Left renal pelvis (tissue), 4 donors: ENCODE measurements at regions not wholly inside any gene's neighbourhood (a gene's known extent, or its start where the extent isn't known, plus 50 kb on each side); places are given as distances from the start of the nearest gene placed in this dataset.

Source experiments
- DNase-seq, 4 donors: peaks; one replicate each; pipeline ENCODE4 v3.0.0-alpha.2; 2013; ENCODE audit warnings: low read depth in 4 of 4, low spot score in 3 of 4

GRCh38 chr20:56060486-56060885 lies 55.2 kb upstream of the CBLN4 start:
- DNase-seq = no peak

- no peak for DNase-seq
Observed at GRCh38 chr20:56069016-56069415, 63.7 kb upstream of the CBLN4 start.

- no peak for DNase-seq
Observed at GRCh38 chr20:56072165-56072564, 66.8 kb upstream of the CBLN4 start.

GRCh38 chr20:56088375-56088774 lies 83.1 kb upstream of the CBLN4 start:
- no peak for DNase-seq

GRCh38 chr20:56091628-56092234 lies 86.4 kb upstream of the CBLN4 start:
- no peak for DNase-seq

GRCh38 chr20:56094228-56094627 lies 88.9 kb upstream of the CBLN4 start:
- DNase-seq = no peak

- no peak for DNase-seq
Observed at GRCh38 chr20:56098981-56099500, 93.7 kb upstream of the CBLN4 start.

- no peak for DNase-seq
Observed at GRCh38 chr20:56111961-56112730, 106.8 kb upstream of the CBLN4 start.

- peak in 1 of 4 donors; percentile 0 for DNase-seq
Observed at GRCh38 chr20:56117350-56117749, 112.0 kb upstream of the CBLN4 start.

- no peak for DNase-seq
Observed at GRCh38 chr20:56121850-56122249, 116.5 kb upstream of the CBLN4 start.

GRCh38 chr20:56143759-56144158 lies 104.8 kb upstream of the MC3R start:
- DNase-seq = no peak

GRCh38 chr20:56151834-56152233 lies 96.7 kb upstream of the MC3R start:
- DNase-seq = no peak

GRCh38 chr20:56153926-56154325 lies 94.6 kb upstream of the MC3R start:
- DNase-seq = no peak

GRCh38 chr20:56155625-56156024 lies 92.9 kb upstream of the MC3R start:
- DNase-seq = no peak

- DNase-seq = no peak
Observed at GRCh38 chr20:56157530-56158203, 90.9 kb upstream of the MC3R start.

- no peak for DNase-seq
Observed at GRCh38 chr20:56158489-56158888, 90.0 kb upstream of the MC3R start.

GRCh38 chr20:56160956-56161355 lies 87.6 kb upstream of the MC3R start:
- no peak for DNase-seq

GRCh38 chr20:56163806-56164205 lies 84.7 kb upstream of the MC3R start:
- DNase-seq = no peak

- DNase-seq = no peak
Observed at GRCh38 chr20:56166781-56167465, 81.6 kb upstream of the MC3R start.

GRCh38 chr20:56171087-56172012 lies 77.2 kb upstream of the MC3R start:
- no peak for DNase-seq
